ENCODE measurements at regions not wholly inside any gene's neighbourhood (a gene's known extent, or its start where the extent isn't known, plus 50 kb on each side); places are given as distances from the start of the nearest gene placed in this dataset.

DNA sequence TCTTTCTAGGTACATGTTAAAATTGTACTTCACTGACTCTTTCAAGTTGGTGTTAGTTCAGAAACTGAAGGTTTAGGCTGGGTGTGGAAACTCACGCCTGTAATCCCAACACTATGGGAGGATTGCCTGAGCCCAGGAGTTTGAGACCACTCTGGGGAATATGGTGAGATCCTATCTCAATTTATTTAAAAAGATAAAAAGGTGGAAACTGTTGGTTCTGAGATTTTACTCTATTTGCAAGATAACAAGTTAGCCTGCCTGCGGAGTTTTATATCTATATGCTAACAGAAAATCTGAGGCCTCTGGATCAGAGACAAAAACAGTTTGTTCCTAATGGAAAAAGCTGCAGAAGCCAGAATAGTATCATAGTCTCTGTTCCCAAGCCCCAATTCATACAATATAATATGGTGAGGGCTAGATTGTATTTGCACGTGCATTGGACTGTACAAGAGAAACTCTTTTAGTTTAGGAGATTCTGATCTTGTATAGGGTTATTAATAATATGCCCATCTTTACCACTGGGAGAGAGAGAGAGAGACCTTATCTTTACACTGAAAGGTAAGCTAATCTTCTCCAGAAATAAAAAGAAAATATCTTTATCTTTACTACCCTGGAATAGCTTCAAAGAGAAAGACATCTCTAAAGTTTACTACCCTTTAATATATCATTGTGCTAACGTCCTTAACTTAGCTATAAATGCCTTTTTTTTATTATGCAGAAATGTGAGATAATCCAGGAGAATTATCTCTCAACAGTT, 1267.6 kb downstream of the OTOL1 start:
- DNase-seq: no peak

DNA sequence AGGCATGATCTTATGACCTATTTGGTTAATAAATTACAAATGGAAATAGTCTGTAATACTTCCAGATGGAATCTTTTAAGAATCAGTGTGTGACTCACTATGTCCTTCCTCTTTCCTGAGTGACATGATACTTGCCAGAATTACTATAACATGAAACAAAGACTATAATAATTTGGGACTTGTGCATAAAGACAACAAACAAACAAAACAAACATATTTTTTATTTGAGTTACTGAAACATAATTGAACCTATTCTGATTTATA, 1268.1 kb downstream of the OTOL1 start:
- no peak for DNase-seq

DNA sequence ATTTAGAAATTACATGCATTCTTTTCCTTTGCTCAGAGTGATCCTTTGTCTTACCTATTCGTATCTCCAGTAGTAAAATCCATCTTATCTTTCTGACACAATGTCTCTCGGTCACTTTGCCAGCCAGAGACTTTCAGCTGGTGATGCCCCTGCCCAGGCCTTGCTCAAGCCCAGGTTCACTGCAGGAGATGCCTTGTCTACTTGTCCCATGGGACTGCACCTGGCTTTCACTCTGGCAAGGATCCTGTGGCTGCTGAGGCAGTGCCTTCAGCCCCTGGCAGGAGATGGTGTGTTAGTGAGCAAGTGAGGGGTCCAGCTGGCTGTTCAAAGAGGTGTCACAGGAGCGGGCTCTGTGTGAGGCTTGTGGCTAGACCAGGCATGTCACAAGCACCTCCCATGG, 1268.9 kb downstream of the OTOL1 start:
- no peak for DNase-seq

DNA sequence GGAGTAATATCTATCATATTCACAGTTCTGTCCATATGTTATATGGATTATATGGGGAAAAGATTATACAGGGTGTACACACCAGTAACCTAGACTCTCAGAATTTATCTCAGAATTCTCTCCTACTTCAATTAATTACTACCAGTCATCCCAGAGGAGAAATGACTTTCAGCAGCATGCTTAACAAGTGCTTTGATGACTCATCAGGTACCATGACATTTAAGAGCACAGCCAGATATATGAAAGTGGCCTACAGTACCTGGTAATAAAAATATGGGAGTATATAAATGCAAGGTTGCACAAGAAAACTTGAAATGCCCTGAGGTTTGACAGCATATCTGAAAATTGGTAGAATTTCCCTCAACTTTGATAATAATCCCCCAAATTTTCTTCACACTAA, 1273.0 kb downstream of the OTOL1 start:
- no peak for DNase-seq

DNA sequence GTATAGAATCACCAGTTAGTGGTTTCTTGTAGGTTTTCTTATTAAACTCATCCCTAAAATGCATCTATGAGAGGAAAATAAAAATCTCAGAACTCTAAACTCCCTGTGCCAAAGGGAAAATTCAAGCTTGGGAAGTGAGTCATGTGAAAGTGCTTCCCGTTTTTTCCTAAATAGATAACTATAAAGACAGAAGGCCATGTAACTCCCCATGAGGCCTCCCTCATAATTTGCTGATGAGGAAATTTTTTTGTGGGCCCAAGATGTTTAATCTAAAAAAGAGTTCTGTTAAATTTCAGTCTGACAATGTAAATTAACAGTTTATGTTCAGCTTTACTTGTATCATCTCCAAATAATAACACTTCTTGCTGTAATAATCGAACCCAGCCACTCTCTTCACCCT, 1273.9 kb downstream of the OTOL1 start:
- DNase-seq: no peak

DNA sequence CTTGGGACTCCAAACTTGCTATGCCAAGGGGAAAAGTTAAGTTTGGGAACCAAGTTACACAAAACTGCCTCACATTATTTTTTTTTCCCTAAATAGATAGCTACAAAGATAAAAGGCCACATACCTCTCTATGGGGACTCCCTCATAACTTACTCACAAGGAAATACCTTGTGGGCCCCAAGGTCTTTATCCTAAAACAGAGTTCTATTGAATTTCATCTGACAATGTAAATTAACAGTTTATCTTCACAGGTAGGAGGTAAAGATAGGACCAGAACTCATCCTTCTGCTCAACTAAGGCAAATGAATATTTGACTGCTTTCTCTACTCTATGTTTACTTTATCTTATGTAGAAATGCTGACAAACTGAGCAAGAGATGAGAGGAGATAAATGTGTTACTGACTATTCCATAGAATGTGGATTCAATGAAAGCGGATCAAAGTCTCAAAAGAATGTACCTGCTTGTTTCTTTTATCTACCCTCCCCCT, 1278.0 kb downstream of the OTOL1 start:
- DNase-seq: no peak

DNA sequence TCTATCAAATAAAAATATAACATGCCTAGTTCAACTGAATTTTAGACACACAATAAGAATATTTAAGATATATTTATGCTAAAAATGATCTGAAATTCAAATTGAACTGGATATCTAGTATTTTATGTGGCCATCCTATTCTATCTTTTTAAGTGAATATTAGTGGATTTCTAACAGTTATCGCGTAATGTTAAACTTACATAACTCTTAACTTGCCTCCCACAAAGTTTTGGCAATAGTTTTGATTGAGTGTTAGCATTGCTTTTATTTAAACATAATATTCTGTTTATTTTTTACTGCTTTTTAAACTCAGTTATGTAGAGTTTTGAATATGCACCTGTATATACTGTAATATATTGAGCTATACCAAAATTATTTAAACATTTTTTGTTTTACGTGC, 1279.5 kb downstream of the OTOL1 start:
- no peak for DNase-seq

DNA sequence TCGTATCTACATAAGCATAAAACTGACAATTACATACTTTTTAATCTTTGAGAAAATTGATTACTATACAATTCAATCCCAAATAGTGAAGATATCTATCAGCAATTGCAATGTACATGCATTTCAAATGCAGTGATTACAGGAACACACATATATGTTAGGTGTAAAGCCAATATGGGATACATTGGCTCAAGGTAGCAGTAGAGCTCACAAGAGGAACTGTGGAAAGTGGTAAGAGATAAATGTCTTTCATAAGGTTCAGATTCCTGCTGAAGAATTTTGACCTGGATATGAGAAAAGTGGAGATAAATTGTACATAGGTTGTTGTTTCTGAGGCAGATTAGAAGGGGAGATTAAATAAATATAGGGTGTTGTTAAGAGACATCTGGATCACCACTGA, 1280.5 kb downstream of the OTOL1 start:
- DNase-seq: no peak

DNA sequence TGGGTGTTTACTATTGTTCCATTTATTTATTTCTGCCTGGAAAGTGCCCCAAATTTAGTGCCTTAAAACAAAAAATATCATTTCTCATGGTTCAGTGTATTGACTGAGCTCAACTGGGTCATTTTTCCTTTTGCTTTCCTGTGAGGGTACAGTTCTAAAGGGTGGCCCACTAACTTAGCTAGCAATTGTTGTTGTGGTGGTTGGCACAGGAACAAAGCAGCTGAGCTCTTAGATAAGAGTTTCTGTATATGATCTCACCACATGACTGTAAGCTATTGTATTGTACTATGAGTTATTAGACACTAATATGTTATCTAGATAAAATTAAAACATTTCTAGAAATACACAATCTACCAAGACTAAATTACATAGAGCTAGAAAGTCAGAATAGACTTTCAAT, 1283.7 kb downstream of the OTOL1 start:
- DNase-seq: no peak

DNA sequence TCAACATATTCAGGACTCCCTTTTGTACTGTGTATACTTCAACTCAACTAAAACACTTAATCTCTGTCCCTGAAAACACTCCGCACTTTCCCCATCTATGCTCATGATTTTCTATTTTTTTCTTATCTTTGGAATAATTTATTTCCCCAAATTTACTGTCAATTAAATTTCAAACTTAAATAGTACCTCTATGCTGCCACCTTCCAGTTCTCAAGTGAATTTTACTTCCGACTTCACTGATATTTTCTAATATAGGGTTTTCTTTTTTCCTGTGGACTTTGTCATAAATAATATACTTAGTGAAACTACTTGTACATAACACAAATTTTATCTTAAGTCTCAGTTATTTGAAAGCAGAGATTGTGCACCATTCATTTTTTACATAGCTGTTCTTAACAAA, 1303.3 kb downstream of the OTOL1 start:
- no peak for DNase-seq

DNA sequence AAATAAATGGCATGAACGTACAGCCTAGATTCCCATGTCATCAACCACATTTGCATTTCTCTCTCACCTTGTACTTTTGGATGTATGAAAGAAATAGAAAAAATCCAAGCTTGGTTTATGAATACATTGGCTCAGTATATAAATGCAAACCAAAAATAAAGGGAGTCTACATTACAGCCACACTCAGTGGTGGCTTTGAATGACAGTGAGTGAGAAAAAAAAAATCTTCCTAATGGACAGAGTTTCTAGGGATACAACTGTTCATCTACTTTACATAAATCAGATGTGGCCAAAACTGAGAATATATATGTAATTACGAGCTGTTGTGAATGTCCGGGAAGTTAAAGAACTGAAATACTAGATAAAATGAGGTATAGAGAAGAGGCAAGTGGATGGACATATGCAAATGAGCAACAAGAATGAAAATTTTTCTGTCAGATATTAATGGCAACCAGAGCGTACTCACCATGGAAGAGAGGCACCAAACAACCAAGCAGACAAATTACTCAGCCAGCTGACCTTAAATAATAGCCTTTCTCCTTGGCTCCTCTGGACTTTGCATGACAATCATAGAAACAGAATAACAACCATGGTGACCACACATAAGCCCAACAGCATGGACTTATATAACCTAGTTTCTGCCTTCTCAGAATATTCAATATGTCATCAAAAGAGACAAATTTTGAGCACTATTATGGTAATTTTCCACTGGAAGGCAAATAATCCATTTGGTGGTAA, 1305.8 kb downstream of the OTOL1 start:
- no peak for DNase-seq

DNA sequence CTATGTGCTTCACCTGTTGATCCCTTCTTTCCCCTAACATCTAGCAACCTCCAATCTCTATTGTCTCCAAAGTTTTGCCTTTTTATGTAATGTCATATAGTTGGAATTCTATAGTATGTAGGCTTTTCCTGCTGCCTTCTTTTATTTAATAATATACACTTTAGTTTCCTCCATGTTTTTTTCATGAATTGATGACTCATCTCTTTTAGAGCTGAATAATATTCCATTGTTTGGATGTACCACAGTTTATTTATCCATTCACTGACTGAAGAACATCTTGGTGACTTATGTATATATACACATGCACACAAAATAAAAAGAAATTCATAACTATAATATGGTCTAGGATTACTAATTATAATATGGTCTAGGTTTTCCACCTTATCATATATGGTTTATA, 1314.2 kb downstream of the OTOL1 start:
- DNase-seq: no peak

DNA sequence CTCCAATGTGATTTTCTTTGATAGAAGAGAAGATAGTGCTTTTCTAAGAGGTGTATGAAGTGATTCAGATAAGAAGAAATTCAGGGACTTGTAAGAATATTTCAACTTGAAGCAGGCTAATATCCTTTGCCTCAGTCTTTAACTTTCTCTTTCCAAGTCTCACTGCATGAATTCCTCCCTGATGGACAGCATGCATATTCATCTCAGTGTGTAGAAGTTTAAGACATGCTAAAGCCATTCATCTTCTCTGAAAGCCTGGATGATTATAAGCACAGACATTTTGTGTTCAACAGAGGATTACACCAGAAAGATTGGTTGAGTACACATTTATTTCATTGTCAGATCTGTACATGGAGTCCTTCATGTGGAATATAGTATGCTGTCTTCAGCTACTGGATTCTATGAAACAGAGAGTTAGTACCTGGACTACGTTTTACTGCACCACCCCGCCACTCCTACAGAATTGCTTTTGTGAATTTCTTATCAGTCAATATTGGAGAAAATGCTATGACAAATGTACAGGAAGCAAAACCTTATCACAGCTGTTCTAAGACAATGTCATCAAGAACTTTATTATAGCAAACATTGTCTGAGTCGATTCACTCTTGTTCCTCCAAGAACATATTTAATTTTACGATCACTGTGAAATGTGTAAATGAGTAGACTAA, 1346.1 kb downstream of the OTOL1 start:
- no peak for DNase-seq

DNA sequence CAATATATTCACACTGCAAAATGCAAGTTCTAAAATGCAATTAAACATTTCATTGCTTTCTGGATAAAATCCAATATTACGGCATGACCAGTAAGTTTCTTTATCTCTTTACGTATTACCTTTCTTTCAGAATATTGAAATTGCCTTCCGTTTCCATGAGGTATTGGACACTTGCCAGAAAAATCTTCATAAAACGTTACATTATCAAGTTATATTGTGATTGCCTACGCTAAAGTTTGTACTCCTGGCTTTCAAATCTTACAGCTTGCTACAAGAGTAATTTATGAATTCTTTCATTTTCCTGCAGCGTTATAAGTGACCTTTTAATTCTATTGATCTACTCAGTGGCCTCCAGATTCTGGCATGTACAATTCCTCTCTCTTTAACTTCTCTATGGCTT, 1349.3 kb downstream of the OTOL1 start:
- no peak for DNase-seq

DNA sequence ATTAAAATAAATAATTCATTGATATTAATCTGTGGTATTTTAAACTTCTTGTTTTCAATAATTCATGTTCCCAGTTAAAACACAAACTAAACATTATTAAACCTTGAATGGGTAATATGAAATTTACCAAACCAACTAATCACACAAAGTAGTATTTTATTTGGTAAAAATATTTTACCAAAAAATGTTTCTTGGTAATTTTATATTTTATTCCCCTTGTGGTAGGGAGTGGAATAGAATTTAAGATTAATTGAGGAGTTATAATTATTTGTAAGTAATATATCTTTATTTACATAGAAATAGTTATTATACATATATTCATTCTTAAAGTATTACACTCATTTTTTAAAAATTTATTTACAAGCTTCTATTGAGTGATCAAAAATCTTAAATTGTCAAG, 1350.9 kb downstream of the OTOL1 start:
- DNase-seq: no peak

DNA sequence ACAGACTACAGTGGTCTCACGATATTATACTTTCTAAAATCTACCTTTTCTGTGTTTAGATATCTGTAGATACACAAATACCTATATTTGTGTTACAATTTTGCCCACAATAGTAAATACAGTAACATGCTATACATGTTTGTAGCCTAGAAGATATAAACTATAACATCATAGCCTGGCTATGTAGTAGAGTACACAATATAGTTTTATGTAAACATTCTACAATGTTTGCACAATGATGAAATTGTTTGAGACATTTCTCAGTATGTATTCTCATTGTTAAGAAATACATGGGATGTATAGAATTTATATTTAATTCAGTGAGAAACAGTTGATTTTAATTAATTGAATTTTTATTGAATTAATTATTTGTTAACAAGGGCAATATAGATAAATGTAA, 1367.0 kb downstream of the OTOL1 start:
- no peak for DNase-seq

DNA sequence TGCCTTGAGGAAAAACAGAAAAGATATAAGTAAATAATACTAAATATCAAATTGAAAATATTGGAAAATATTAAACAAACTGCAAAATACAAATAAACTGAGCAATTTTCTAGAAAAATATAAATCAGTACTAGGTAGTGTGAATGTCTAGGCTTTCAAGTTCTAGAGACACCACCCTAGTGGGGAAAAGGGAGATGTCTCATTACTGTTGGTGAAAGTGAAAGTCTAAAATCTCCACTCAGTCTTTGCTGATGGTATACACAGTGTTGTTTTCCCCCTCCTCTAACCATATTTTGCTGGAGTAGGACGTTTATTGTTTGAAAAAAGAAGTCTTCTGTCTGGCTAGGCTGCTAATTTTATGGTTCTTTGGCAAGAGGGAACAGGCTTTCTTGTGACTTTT, 1368.9 kb downstream of the OTOL1 start:
- DNase-seq: no peak

DNA sequence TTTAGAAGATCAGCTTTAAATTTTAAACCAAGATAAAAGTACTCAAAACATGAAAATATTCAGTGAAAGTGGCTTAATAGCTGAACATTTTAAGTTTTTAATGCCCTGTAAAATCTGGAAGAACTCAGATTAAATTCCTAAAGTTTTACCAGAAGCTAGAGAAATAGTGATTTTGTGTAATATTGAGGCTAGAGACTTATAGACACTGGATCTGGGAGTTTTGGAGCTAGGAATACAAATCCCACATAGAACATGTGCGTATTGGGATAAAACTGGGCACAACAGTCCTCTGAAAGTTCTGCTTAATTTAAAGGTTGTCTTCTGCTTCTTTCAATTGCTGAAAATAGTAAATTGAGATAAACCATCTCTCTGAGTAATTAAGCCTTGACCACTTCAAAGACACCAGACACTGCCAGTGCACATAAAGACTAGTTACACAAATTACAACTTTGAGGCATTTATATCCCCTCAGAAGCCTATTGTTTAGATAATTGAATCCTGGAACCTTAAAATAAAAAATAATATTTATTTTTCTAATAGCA, 1382.5 kb downstream of the OTOL1 start:
- DNase-seq: no peak

DNA sequence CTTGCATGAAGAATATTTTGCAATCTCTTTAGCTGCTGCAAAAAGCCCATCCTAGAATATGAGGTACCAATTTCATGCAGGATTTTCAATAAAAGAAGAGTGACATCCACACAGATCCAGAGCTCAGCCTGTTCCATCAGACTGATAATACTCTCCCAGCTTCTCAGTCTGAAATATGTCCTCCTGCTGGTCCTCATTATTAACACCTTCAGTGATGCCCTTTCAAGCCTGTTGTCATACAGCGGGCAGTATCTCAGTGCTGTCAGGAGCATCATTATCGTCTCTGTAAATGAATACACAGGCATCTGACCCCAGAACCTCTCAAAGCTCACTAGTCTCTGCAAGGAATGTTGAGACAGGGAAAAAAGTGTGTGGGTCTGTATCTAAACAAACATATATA, 1387.8 kb downstream of the OTOL1 start:
- no peak for DNase-seq

DNA sequence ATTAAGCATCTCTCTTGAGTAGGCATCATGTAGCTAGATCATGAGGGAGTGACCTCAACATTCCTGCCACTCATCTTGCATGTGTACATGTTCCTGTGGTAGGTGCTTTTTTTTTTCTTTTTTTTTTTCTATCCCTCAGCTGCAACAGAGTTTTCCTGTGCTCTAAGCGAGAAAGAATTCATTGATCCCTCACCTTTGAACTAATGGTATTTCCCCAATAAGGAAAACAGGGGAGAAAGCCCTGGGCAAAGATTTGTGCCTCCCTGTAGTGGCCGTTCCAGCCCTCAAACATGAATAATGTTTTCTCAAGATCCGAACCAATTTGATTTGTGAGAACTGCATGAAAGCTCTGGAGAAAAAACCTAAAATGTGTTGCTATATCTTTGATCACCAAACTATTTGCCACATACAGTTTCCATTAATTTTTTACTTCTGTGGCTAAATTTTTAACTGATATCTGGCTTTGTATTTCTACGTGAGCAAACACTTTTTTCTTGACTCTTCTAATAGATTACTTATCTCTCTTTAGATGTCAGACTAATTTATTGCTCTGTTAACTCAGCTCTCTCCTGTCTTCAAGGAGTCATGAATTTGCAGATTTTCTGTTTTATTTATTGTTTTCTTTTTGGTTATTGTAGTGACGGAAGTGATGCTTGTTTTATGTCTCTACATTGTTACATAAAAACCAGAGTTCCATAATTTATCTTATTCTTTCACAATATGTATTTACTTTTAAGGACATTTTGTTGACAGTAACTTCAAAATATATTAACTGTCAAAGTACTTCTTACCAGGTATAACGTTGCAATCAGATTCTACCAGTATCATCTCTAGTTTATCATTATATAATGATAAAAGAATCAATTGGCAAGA, 1396.5 kb downstream of the OTOL1 start:
- DNase-seq: no peak

DNA sequence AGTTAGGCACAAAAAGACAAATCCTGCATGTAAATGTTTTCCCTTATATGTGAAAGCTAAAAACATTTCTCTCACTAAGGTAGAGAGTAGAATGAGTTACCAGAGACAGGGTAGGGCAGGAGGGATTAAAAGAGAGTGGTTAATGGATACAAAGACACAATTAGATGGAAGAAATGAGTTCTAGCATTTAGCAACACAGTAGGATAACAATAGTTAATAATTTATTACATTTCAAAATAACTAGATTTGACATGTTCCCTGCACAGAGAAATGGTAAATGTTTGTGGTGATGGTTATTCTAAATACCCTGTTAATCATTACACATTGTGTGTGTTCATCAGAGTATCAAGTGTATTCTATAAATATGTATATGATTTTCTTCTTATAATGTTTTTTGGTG, 1400.7 kb downstream of the OTOL1 start:
- DNase-seq: no peak

DNA sequence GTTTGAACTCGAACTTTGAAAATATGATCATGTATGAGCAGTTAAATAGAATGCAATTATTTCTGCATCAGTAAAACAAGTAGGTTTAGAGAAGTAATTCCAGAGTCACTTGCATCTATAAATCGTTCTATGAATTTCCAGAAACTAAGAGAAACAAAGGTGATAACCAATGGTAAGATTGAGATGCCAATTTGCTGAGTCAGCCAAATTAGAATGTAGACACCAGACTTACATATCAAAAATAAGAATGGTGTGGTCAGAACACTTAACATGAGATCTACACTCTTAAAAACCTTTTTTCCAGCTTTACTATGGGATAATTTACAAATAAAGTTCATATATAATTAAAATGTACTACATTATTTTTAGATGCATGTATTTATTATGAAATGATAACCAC, 1435.9 kb downstream of the OTOL1 start:
- no peak for DNase-seq

DNA sequence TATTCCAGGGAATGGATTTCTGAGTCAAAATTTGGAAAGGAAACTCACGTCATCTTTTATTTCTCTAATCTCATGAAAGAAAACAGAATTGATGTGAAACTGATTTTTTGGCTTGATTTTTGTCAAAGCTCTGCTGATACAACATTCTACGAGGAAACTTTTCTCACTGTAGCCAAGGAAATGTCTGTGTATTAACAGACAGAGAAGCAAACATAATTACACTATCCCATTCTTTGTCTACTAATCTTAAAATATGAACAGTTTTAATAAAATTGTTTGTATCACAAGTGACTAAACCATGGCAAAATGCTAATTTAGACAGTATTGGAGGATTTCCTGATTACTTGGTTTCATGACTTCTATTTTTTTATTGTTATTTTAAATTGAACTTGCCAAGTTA, 1437.0 kb downstream of the OTOL1 start:
- no peak for DNase-seq

Data from activated CD4-positive, alpha-beta T cell treated with anti-CD3 and anti-CD28 coated beads, Interleukin-2, Interleukin-6, amounts not matched to agents 100 ng/mL and 50 ng/mL, durations not matched to agents 16 hours and 8 hours (primary cell).